Caco-2 (cell line): ENCODE measurements at regions not wholly inside any gene's neighbourhood (a gene's known extent, or its start where the extent isn't known, plus 50 kb on each side); places are given as distances from the start of the nearest gene placed in this dataset.
A peak's percentile ranks its signal among the peaks of the same experiment; 100 is the strongest.

Experiments used
- BruUV-seq: library from RNA; stranded (reverse); fragments of 400-500 nt; replicated peaks from 2 replicates; lab custom pipeline; 2021; lab: Mats Ljungman, UMichigan
- CTCF ChIA-PET: fragments of 300-600 bp; sonication (Branson Sonifier 250); formaldehyde crosslinking; loops from one replicate; lab custom pipeline; 2022; ENCODE audit warnings: antibody characterized with exemption; lab: Charles Lee
- POLR2A ChIA-PET: fragments of 300-600 bp; sonication (Branson Sonifier 250); formaldehyde crosslinking; loops from one replicate; lab custom pipeline; 2022; ENCODE audit warnings: antibody characterized with exemption; lab: Charles Lee
- DNase-seq, 2 experiments: peaks; one replicate each; pipeline versions ENCODE4 v3.0.0 to v3.0.0-alpha.2; 2020 to 2022
- H3K27me3 ChIP-seq: replicated peaks from 2 replicates; pipeline ENCODE4 v1.6.0; 2011; ENCODE audit warnings: low read length; ENCODE audit not compliant: control insufficient read depth, insufficient read depth
- H3K36me3 ChIP-seq: 2 replicates; pipeline ENCODE4 v1.5.1; 2011; ENCODE audit warnings: low read length; ENCODE audit not compliant: control insufficient read depth, insufficient read depth
- H3K4me1 ChIP-seq: fragments of 250-450 bp; sonication (Bioruptor Pico); 2 replicates; pipeline ENCODE4 v1.5.1; 2020; ENCODE audit warnings: mild to moderate bottlenecking
- H3K4me3 ChIP-seq: 2 replicates; pipeline ENCODE4 v1.5.1; 2011; ENCODE audit warnings: low read depth, mild to moderate bottlenecking, control low read depth, low read length
- H3K9me3 ChIP-seq: fragments of 250-450 bp; sonication (Bioruptor Pico); 2 replicates; pipeline ENCODE4 v1.5.1; 2020; ENCODE audit warnings: mild to moderate bottlenecking, moderate library complexity
- H3K27ac Mint-ChIP-seq: one replicate; pipeline ENCODE4 v1.8.0; 2022; ENCODE audit warnings: mixed read lengths; ENCODE audit not compliant: unreplicated experiment
- H3K27me3 Mint-ChIP-seq: one replicate; pipeline ENCODE4 v1.8.0; 2022; ENCODE audit warnings: mixed read lengths; ENCODE audit not compliant: insufficient read depth, unreplicated experiment
- H3K36me3 Mint-ChIP-seq: one replicate; pipeline ENCODE4 v1.8.0; 2022; ENCODE audit warnings: mild to moderate bottlenecking, mixed read lengths; ENCODE audit not compliant: insufficient read depth, unreplicated experiment
- H3K4me1 Mint-ChIP-seq: one replicate; pipeline ENCODE4 v1.8.0; 2022; ENCODE audit warnings: low read depth, mixed read lengths; ENCODE audit not compliant: unreplicated experiment
- H3K4me3 Mint-ChIP-seq: one replicate; pipeline ENCODE4 v1.8.0; 2022; ENCODE audit warnings: mild to moderate bottlenecking, moderate library complexity, mixed read lengths; ENCODE audit not compliant: unreplicated experiment
- H3K9me3 Mint-ChIP-seq: one replicate; pipeline ENCODE4 v1.8.0; 2022; ENCODE audit warnings: mixed read lengths; ENCODE audit not compliant: unreplicated experiment
- intact Hi-C: fragments of 100-400 bp; cut with micrococcal nuclease; formaldehyde crosslinking; loops from one replicate; pipeline ENCODE4 v1.10.0; 2022; ENCODE audit not compliant: unreplicated experiment
- TF ChIP-seq, protein P1 (sequence below), 2 experiments: fragments of 200-600 bp in 1 of 2; IDR thresholded peaks; 1 replicate in 1 of 2; 2 replicates in 1 of 2; pipeline versions ENCODE4 v1.5.1 to v1.8.0; 2011 to 2022; ENCODE audit warnings: antibody characterized with exemption in 1 of 2, control low read depth in 1 of 2, inconsistent platforms in 1 of 2, low read depth in 1 of 2, low read length in 1 of 2, mild to moderate bottlenecking in 1 of 2, moderate library complexity in 1 of 2; ENCODE audit not compliant: insufficient read depth in 1 of 2, severe bottlenecking in 1 of 2, unreplicated experiment in 1 of 2

DNA sequence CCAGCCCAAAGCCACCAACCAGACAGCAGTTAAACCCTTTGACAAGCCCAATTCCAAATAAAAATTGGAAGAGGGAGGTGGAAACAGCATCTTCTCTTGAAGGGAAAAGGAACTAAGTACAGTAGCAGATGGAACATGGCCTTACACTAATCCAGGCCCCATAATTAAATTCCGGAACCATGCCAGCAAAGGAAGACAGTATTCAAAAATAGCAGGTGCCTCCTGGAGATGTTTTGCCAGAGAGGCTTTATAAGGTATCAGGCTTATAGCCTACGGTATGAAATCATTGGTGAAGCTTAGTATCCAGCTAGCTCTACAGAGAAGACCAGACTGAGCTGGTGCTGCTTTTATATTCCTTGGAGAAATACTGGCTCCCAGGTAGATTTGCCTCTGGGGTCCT, 344.1 kb upstream of the API5 start:
- Mint-ChIP-seq H3K9me3 (no peaks in the 10 kb centered on the region), H3K36me3 (no peaks in the 10 kb centered on the region), H3K4me1 (no peaks in the 10 kb centered on the region), H3K4me3 (no peak overlapping the region), H3K27ac (no peak overlapping the region), H3K27me3 (no peaks in the 10 kb centered on the region)
- Histone ChIP-seq H3K27me3 (no peaks in the 10 kb centered on the region), H3K9me3 (no peaks in the 10 kb centered on the region), H3K36me3 (no peaks in the 10 kb centered on the region), H3K4me1 (no peaks in the 10 kb centered on the region), H3K4me3 (no peak overlapping the region)
- no peak for DNase-seq
- intact Hi-C loops = no loop called here
- TF ChIP-seq, protein P1, sequence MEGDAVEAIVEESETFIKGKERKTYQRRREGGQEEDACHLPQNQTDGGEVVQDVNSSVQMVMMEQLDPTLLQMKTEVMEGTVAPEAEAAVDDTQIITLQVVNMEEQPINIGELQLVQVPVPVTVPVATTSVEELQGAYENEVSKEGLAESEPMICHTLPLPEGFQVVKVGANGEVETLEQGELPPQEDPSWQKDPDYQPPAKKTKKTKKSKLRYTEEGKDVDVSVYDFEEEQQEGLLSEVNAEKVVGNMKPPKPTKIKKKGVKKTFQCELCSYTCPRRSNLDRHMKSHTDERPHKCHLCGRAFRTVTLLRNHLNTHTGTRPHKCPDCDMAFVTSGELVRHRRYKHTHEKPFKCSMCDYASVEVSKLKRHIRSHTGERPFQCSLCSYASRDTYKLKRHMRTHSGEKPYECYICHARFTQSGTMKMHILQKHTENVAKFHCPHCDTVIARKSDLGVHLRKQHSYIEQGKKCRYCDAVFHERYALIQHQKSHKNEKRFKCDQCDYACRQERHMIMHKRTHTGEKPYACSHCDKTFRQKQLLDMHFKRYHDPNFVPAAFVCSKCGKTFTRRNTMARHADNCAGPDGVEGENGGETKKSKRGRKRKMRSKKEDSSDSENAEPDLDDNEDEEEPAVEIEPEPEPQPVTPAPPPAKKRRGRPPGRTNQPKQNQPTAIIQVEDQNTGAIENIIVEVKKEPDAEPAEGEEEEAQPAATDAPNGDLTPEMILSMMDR (IDR thresholded peaks at IDR 0.05; ENCODE audit: insufficient read depth in 1 of 2, low read depth in 1 of 2, low read length in 1 of 2, severe bottlenecking in 1 of 2, unreplicated experiment in 1 of 2) = no peak
- ChIA-PET POLR2A (no interaction called here), CTCF (no interaction called here)
- no TSS peak for BruUV-seq

GRCh38 chr11:42972741-42973140, 339.1 kb upstream of the API5 start:
- Mint-ChIP-seq H3K4me1 (no peaks in the 10 kb centered on the region), H3K4me3 (no peak overlapping the region), H3K9me3 (no peaks in the 10 kb centered on the region), H3K36me3 (no peaks in the 10 kb centered on the region), H3K27me3 (no peaks in the 10 kb centered on the region), H3K27ac (no peak overlapping the region)
- Histone ChIP-seq H3K4me1 (no peaks in the 10 kb centered on the region), H3K36me3 (no peaks in the 10 kb centered on the region), H3K27me3 (no peaks in the 10 kb centered on the region), H3K9me3 (no peaks in the 10 kb centered on the region), H3K4me3 (no peak overlapping the region)
- TF ChIP-seq, protein P1 (IDR thresholded peaks at IDR 0.05; ENCODE audit: insufficient read depth in 1 of 2, low read depth in 1 of 2, low read length in 1 of 2, severe bottlenecking in 1 of 2, unreplicated experiment in 1 of 2) = no peak
- ChIA-PET CTCF (interaction anchor here (1.1 kb wide), 1 partner anchor 158 kb away, joined by 3 read pairs; no protein-coding TSS in a partner anchor), POLR2A (no interaction called here)
- intact Hi-C loops = no loop called here
- no peak for DNase-seq
- BruUV-seq = no TSS peak

- no peak overlapping the region for H3K4me3 Mint-ChIP-seq
- TF ChIP-seq, protein P1 (IDR thresholded peaks at IDR 0.05; ENCODE audit: insufficient read depth in 1 of 2, low read depth in 1 of 2, low read length in 1 of 2, severe bottlenecking in 1 of 2, unreplicated experiment in 1 of 2) = peak in 1 of 2 experiments; percentile 6
- no peaks in the 10 kb centered on the region for H3K27me3 ChIP-seq
- no peak overlapping the region for H3K4me3 ChIP-seq
- H3K36me3 ChIP-seq = no peaks in the 10 kb centered on the region
- H3K27ac Mint-ChIP-seq = no peak overlapping the region
- BruUV-seq = no TSS peak
- ChIA-PET CTCF (no interaction called here), POLR2A (no interaction called here)
- DNase-seq = peak in 1 of 2 experiments; percentile 7
- H3K4me1 Mint-ChIP-seq = no peaks in the 10 kb centered on the region
- no peaks in the 10 kb centered on the region for H3K9me3 Mint-ChIP-seq
- intact Hi-C loops = loop anchor here (1.0 kb wide), 2 partner anchors 156 to 304 kb away; no protein-coding TSS in a partner anchor
- peaks cover 4% of the 10 kb centered on the region for H3K27me3 Mint-ChIP-seq
- no peaks in the 10 kb centered on the region for H3K9me3 ChIP-seq
- no peaks in the 10 kb centered on the region for H3K4me1 ChIP-seq
- H3K36me3 Mint-ChIP-seq = no peaks in the 10 kb centered on the region
Observed at GRCh38 chr11:42974510-42975179, 337.2 kb upstream of the API5 start.
